HG03045 (cell line): ENCODE measurements at regions not wholly inside any gene's neighbourhood (a gene's known extent, or its start where the extent isn't known, plus 50 kb on each side); places are given as distances from the start of the nearest gene placed in this dataset.
A peak's percentile ranks its signal among the peaks of the same experiment; 100 is the strongest.

Source experiments
- ATAC-seq: cut with Tn5 transposase; IDR thresholded peaks from one replicate; pipeline ENCODE4 v1.9.1; 2021; ENCODE audit warnings: mild to moderate bottlenecking, moderate library complexity; ENCODE audit not compliant: unreplicated experiment

GRCh38 chr6:43986177-43986825, 141.0 kb downstream of the MRPL14 start:
- no peak for ATAC-seq

GRCh38 chr6:43985329-43985728, 141.9 kb downstream of the MRPL14 start:
- no peak for ATAC-seq

GRCh38 chr6:43984442-43985321, 142.6 kb downstream of the MRPL14 start:
- no peak for ATAC-seq

GRCh38 chr6:43983632-43984031, 143.6 kb downstream of the MRPL14 start:
- ATAC-seq = no peak

GRCh38 chr6:43983191-43983590, 144.1 kb downstream of the MRPL14 start:
- no peak for ATAC-seq

GRCh38 chr6:43982084-43982625, 145.1 kb downstream of the MRPL14 start:
- ATAC-seq = no peak

GRCh38 chr6:43981363-43981990, 145.8 kb downstream of the MRPL14 start:
- no peak for ATAC-seq

GRCh38 chr6:43980004-43980795, 147.1 kb downstream of the MRPL14 start:
- no peak for ATAC-seq

GRCh38 chr6:43979525-43979924, 147.7 kb downstream of the MRPL14 start:
- ATAC-seq = no peak

GRCh38 chr6:43978473-43979346, 148.5 kb downstream of the MRPL14 start:
- no peak for ATAC-seq

GRCh38 chr6:43977404-43978111, 149.7 kb downstream of the MRPL14 start:
- peak; percentile 76 for ATAC-seq

- no peak for ATAC-seq
These were observed 150.4 kb downstream of the MRPL14 start for GRCh38 chr6:43976706-43977403.

- ATAC-seq = no peak
These were observed 152.5 kb downstream of the MRPL14 start for GRCh38 chr6:43974643-43975230.

- no peak for ATAC-seq
These were observed 153.9 kb downstream of the MRPL14 start for GRCh38 chr6:43973357-43973756.

- ATAC-seq = no peak
These were observed 154.3 kb downstream of the MRPL14 start for GRCh38 chr6:43972913-43973300.

GRCh38 chr6:43972179-43972912, 154.9 kb downstream of the MRPL14 start:
- no peak for ATAC-seq

GRCh38 chr6:43971776-43972126, 155.5 kb downstream of the MRPL14 start:
- ATAC-seq = no peak
